Fibroblast of skin of scalp (primary cell): ENCODE measurements at regions not wholly inside any gene's neighbourhood (a gene's known extent, or its start where the extent isn't known, plus 50 kb on each side); places are given as distances from the start of the nearest gene placed in this dataset.

Experiments used
- DNase-seq: peaks from one replicate; pipeline ENCODE4 v3.0.0-alpha.2; 2013

GRCh38 chr6:40192516-40192915 is 258.3 kb upstream of the MOCS1 start:
- DNase-seq: no peak

DNA sequence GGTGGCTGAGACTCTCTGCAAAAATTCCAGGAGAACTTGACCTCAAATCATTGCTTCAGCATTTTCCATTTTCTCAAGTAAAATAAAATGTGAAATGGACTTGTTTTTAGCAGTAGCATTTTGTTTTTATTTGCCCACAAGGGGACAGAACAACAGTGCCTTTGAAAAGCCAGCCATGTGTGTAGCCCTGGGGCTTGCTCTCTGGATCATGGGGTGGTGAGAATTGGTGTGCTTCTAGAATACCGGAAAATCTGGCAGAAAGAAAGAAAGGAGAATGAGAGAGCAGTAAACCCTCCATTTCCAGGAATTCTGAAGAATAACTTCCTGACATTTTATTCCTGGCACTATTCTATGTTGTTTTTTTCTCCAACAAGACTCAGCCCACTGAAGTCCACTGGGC is 254.7 kb upstream of the MOCS1 start:
- no peak for DNase-seq

DNA sequence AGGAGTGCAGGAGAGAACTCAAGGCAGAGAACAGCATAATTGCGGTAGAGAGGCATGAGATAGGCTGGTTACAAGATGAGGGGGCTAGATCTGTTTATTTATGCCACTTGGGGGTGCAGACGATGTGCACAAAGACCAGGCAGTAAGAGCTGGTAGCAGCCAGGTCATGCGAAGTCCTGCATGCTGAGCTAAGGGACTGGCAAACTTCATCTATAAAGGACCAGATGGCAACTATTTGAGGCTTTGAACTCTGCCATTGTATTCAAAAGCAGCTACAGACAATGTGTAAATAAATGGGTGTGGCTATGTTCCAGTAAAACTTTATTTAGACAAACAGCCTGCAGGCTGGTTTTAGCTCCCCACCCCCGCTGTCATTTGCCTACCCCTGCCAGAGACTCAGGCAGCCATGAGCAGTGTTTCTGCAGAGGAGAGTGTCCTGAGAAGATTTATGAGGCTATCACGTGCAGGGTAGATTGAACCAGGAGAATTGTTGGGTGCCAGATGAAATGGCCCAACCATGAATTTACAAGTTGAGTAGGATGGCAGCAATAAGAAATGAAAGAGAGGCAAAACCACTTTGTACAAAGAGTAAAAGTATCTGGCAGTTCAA is 253.4 kb upstream of the MOCS1 start:
- DNase-seq: no peak

DNA sequence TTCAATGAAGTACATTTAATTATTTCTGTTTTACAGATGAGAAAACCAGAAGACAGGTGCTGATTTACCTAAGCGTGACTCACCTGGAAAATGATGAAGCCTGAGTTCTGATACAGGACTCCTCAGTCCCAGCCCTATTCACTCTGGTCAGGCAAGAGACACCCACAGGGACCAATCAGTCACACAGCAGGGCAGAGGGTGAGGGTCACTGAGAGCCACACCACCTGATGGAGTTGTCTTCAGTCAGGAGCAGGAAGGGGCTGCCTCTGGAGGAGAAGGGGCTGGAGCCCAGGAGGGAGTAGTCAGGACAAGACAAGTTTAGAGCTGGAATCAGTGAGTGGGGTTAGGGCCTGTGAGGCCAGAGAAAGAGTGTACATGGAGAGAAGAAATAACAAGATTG is 251.2 kb upstream of the MOCS1 start:
- no peak for DNase-seq

DNA sequence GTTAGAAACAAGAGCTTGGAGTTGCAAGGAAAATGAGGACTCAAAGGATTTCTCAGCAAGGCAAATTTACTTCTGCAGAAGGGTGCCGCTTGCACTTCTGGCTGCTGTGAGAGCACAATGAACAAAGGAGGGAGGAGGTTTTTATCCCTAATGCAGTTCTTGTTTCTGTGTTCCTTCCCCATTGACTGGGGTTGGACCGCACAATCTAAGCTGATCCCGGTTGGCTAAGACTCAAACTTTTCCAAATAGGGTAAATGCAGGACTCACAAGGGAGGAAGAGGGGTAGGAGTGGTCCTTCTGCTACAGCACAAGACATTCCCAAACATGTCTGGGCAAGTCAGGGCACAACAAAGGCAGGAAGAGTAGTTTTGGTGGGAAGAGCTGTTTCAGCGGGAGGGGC is 249.6 kb upstream of the MOCS1 start:
- DNase-seq: no peak

DNA sequence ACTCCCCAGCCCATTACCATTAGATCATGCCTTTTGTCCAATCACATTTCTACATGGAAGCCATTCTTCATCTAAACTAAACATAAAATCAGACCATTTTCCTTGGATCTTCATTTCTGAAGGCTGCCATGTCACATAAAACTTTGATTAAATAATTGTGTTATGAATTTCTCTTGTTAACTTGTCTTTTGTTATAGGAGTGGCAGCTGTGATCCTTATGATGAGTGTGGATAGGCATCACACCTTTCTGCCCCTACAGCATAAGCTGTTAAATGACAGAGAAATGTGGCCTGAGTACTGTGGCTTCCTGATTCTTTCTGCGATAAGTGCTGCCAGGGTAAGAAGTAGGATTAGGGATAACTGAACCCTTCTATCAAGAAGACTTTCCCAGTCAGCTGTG is 247.1 kb upstream of the MOCS1 start:
- no peak for DNase-seq

DNA sequence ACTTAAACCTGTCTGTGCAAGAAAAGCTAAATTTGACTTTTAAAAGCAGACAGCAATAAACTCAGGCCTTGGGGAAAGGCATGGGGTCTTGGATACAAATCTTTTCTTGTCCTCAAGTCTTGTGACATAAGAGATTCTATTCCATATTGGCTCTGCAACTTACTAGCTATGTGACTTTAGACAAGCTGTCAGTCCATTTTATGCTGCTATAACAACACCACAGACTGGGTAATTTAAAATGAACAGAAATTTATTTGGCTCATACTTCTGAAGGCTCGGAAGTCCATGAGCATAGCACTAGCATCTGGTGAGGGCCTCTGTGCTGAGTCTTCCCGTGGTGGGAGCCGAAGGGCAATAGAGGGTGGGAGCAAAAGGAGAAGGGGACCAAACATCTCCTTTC is 246.0 kb upstream of the MOCS1 start:
- DNase-seq: no peak

- DNase-seq: no peak
Measured at GRCh38 chr6:40179496-40179895, 245.2 kb upstream of the MOCS1 start.

DNA sequence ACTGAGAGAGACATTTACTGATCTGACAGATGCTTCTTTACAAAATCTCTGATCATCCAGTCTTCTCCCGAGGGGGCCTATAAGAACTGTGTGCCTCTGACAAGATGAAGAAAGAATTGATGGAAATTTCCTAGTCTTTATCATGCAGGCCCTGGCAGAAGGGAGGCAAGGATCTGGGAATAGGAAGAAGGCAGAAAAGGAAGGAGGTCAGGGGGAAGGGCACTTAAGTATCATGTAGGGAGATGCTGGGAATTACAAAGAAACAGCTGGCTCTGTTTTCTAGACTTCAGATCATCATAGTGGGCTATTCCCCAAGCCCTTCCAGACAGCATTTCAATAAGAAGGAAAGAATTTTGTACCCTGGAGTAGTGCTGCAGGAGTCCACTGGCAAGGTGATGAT is 243.3 kb upstream of the MOCS1 start:
- DNase-seq: no peak

- DNase-seq: no peak
Measured at GRCh38 chr6:40176152-40176551, 241.9 kb upstream of the MOCS1 start.

GRCh38 chr6:40172272-40172671 is 238.0 kb upstream of the MOCS1 start:
- DNase-seq: no peak

- no peak for DNase-seq
Measured at GRCh38 chr6:40171343-40171742, 237.1 kb upstream of the MOCS1 start.

GRCh38 chr6:40170856-40171255 is 236.6 kb upstream of the MOCS1 start:
- no peak for DNase-seq

DNA sequence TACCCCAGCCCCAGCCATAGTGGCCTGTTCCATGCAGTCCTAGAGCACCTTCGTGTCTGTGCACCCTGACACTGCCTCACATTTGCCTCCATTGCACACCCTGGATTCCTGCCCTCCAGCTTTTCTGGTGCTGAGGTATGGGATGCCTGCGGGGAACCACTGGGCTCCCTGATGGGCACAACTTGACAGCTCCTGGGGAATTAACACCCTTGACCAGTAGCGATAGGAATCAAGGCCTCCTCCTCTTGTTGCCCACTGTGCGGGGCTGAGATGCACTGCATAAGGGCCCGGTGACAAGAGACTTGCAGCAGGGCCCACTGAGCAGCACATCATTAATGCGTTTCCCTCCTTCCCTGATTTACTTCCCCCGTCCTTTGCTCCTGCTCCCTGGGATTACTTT is 235.6 kb upstream of the MOCS1 start:
- DNase-seq: no peak

DNA sequence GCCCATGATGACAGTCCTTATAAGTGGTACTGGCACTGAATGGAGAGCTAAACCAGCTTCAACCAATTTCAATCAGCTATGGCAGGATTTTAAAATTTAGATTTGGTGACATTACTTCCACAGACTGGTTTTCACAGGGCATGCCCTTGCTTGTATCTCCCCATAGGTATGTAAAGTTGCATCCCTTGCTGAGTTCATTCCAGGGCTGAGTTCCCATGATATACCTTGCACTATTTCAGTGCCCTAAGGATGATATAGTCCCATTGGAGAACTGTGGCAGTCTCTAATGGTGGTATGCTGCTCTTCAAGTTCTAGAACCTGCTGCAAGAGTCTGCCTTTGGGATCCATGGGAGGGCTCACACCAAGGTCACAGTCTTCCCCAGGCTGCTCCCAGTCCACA is 232.7 kb upstream of the MOCS1 start:
- no peak for DNase-seq

DNA sequence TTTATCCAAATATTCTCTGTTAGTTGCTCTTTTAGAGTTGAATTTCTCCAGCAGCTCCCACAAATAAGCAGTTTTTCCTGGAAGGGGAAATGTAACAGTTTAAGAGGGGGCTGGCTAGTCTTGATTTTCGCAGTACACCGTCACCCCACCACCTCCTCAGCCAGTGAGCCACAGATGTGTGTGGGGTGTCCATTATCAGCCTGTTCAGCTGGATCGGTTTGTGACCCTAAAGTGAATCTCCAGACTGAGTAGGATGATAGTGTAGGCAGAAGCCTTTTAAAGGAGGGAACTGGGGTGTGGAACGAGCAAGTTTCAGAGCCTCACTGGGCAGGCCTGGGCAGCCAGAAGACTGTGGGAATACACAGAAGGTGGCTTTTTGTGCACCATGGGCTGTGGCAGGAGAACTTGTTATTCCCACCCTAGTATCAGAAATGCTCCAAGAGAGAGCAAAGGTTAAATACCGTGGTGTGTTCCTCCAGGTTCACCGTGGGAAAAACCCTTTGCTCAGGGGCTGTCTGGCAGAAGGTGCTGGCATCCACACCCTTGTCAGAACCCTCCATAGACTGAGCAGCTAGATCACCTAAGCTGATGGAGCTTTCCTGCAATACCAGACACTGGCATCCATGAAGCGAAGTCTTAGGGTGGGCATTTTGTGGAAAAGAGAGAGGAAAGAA is 230.9 kb upstream of the MOCS1 start:
- no peak for DNase-seq

DNA sequence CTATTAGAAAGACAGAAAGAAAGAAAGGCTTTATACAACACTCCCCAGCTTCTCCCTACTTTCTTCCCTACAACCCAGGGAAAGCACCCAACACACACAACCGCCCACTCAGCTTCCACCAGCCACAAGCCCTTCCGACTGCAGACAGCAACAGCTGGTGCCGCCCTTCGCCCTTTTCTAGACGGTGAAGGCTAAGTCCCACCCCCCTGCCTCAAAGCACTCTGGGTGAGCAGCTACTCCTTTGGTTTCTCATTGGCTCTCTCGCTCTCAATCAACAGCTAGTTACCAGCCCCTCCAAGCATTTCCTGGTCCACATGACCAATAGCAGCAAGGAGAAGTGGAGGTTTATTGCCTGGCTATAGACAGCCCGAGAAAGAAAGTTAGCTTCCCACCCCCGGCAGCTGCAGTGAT is 230.1 kb upstream of the MOCS1 start:
- no peak for DNase-seq

GRCh38 chr6:40163924-40164323 is 229.7 kb upstream of the MOCS1 start:
- no peak for DNase-seq

- DNase-seq: no peak
Measured at GRCh38 chr6:40162074-40162473, 227.8 kb upstream of the MOCS1 start.

- no peak for DNase-seq
Measured at GRCh38 chr6:40160826-40161225, 226.6 kb upstream of the MOCS1 start.

DNA sequence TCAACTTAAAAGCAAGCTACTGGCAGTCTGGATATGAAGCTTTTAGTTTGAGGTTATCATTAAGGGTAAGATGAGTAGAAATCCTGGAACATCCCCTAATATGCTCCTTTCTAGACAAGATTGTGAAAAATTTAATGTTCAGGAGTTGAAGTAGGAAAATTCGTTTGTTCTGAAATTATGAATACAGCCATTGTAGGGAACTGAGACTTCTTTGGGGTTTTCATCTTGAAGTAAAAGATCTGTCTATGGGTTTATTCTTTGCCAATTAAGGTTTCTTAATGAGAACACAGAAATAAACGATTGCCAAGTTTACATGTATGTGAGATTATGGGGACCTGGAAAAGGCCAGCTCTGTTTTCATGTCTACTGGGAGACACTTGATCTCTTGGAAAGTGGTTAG is 225.6 kb upstream of the MOCS1 start:
- no peak for DNase-seq

DNA sequence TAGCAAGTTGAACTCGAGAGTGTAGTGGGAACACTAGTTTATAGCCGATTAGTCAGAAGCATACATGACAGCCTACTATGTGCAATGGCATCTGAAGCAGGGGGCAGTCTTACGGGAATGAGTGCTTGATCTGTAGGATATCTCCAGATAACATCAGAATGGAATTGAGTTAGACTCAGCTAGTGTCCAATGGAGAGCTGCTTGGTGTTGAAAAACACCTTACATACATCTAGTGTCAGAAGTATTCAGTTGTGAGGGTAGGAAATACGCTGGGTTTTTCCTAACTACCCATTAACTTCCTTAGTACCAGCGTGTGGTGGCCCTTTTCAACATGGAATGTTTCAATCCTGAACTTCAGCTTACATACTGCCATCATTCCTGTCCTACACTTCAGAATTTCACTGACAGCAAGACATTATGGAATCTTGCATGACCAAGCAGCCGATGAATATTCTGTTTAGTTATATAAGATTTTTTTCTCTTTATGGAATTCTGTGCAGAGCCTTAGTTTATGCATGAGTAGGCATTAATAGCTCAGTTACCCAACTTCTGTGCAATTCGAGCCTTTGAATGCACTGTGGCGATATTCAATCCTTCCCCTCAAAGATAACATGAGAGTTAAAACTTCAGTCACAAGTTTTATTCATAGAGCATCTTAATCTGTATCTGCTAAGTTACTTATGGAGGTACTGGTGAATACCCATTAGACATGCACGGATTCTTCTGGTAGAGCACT is 218.6 kb upstream of the MOCS1 start:
- DNase-seq: no peak

GRCh38 chr6:40152196-40152595 is 217.9 kb upstream of the MOCS1 start:
- DNase-seq: no peak

DNA sequence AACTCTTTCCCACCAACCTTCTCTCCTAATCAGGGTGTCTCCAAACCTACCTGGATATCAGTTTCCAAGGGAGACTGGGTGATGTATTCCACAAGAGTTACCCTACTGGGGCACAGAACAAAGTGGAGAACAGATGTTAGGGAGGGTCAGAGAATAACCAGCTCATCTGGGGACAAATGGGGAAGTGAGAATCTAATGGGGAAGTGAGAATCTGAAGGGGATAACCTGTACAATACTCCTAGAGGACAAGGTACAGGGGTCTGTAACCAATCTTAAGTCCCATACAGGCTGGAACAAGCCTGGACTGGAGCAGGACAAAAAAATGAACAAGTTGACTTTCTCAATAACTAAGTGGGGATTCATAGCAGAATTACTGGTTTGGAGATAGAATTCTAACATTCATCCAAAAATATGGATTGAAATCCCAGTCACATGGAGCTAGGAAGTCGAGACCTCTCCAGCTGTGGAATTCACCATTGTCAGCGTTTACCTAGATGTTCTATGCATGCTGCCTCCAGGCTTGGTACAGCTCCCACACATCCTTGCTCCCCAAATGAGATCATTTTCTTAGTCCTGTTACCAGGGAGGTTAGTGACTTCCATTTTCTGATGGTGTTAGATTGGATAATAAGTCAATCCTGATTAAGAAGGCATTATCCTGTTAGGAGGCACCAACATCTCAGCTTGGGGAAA is 214.8 kb upstream of the MOCS1 start:
- no peak for DNase-seq
